ENCODE measurements at regions not wholly inside any gene's neighbourhood (a gene's known extent, or its start where the extent isn't known, plus 50 kb on each side); places are given as distances from the start of the nearest gene placed in this dataset.

- intact Hi-C loops (cut with micrococcal nuclease) = no loop called here
- H3K27me3 ChIP-seq (ENCODE audit: insufficient read depth, low read length) = no peaks in the 10 kb centered on the region
- H3K9me2 ChIP-seq (ENCODE audit: insufficient read depth) = no peaks in the 10 kb centered on the region; the same call in 1 of the 2 replicates
- TF ChIP-seq JUND (IDR thresholded peaks at IDR 0.05) (no peak), POLR2AphosphoS5 (IDR thresholded peaks at IDR 0.05; ENCODE audit: low read depth, low read length) (no peak), ZFX (IDR thresholded peaks at IDR 0.05) (no peak), EZH2phosphoT487 (IDR thresholded peaks at IDR 0.05; ENCODE audit: borderline replicate concordance) (no peak), SIN3A (IDR thresholded peaks at IDR 0.05; ENCODE audit: low read depth) (no peak), SP1 (IDR thresholded peaks at IDR 0.05; ENCODE audit: low read depth) (no peak), CEBPB (IDR thresholded peaks at IDR 0.05; ENCODE audit: low read depth) (no peak), FOSL1 (IDR thresholded peaks at IDR 0.05; ENCODE audit: low read depth) (no peak), EGR1 (IDR thresholded peaks at IDR 0.05; ENCODE audit: low read depth) (no peak), ATF3 (IDR thresholded peaks at IDR 0.05) (no peak), SRF (IDR thresholded peaks at IDR 0.05; ENCODE audit: low read depth) (no peak), CBX3 (IDR thresholded peaks at IDR 0.05; ENCODE audit: low read depth) (no peak), TCF7L2 (IDR thresholded peaks at IDR 0.05; ENCODE audit: borderline replicate concordance, extremely low read depth, insufficient read depth, insufficient read length) (no peak), ZBTB33 (IDR thresholded peaks at IDR 0.05; ENCODE audit: extremely low read depth, insufficient replicate concordance, low read length) (no peak), YY1 (IDR thresholded peaks at IDR 0.05; ENCODE audit: extremely low read depth, insufficient replicate concordance, low read depth, low read length) (no peak), POLR2A (IDR thresholded peaks at IDR 0.05; ENCODE audit: borderline replicate concordance, extremely low read depth, insufficient read depth, insufficient read length) (no peak), EZH2 (IDR thresholded peaks at IDR 0.05) (no peak)
- RAD21 ChIA-PET (ENCODE audit: low non-redundant PET in 1 of 2, low total read pairs in 2 of 2, uncharacterized antibody in 2 of 2, unreplicated experiment in 2 of 2) = no interaction called here
- no peak overlapping the region for H3K9ac ChIP-seq (ENCODE audit: low read length)
- CTCF ChIA-PET = no interaction called here
- no peaks in the 10 kb centered on the region for H3K9me3 ChIP-seq (ENCODE audit: control insufficient read depth in 1 of 2, insufficient read depth in 1 of 2, low read depth in 1 of 2, low read length in 2 of 2)
- peaks cover 3 to 15% of the 10 kb centered on the region in 2 experiments; a peak in 3 of 4 replicates for H3K4me1 ChIP-seq (ENCODE audit: control insufficient read depth in 1 of 2, insufficient read depth in 2 of 2, low read length in 2 of 2)
- no peaks in the 10 kb centered on the region for H3K36me3 ChIP-seq (ENCODE audit: control insufficient read depth in 1 of 2, insufficient read depth in 2 of 2, low read length in 2 of 2)
- POLR2A ChIA-PET = no interaction called here
- no peak overlapping the region for H2AFZ ChIP-seq (ENCODE audit: low read depth, low read length, poor library complexity, severe bottlenecking)
- BruUV-seq (replicated peaks) = no TSS peak
- ATAC-seq (no peak), DNase-seq (ENCODE audit: low read depth, low spot score) (no peak)
- no peak overlapping the region for H3K4me2 ChIP-seq (ENCODE audit: low read length)
- no peaks in the 10 kb centered on the region for H4K20me1 ChIP-seq (ENCODE audit: insufficient read depth)
- H3K79me2 ChIP-seq (ENCODE audit: insufficient read depth, low read length) = no peaks in the 10 kb centered on the region
- no peak overlapping the region for H3K27ac ChIP-seq (ENCODE audit: low read depth, low read length)
- no peak overlapping the region for H3K4me3 ChIP-seq (replicated peaks in 1 of 2; ENCODE audit: low read depth in 1 of 2, low read length in 2 of 2)
Measured at GRCh38 chr13:32907211-32907610, 109.0 kb upstream of the KL start.

All from HCT116 (cell line).